Loucy (cell line): ENCODE measurements at regions not wholly inside any gene's neighbourhood (a gene's known extent, or its start where the extent isn't known, plus 50 kb on each side); places are given as distances from the start of the nearest gene placed in this dataset.

ENCODE experiments used
- H2AFZ ChIP-seq: fragments of 200-600 bp; sonication (generic); 2 replicates; pipeline ENCODE4 v1.6.0; 2016; ENCODE audit warnings: antibody characterized with exemption, mild to moderate bottlenecking, low read length, moderate library complexity
- H3F3A ChIP-seq: fragments of 200-600 bp; 2 replicates; pipeline ENCODE4 v1.6.0; 2016; ENCODE audit warnings: antibody characterized with exemption, low read depth, mild to moderate bottlenecking
- H3K27me3 ChIP-seq: fragments of 200-600 bp; sonication (generic); 2 replicates; pipeline ENCODE4 v1.6.1; 2014; ENCODE audit warnings: low read length, mild to moderate bottlenecking; ENCODE audit not compliant: insufficient read depth, poor library complexity, severe bottlenecking
- H3K36me3 ChIP-seq: fragments of 200-600 bp; sonication (generic); 2 replicates; pipeline ENCODE4 v1.6.1; 2016; ENCODE audit warnings: low read length; ENCODE audit not compliant: insufficient read depth
- H3K4me1 ChIP-seq: fragments of 200-600 bp; sonication (generic); 2 replicates; pipeline ENCODE4 v1.5.1; 2014; ENCODE audit warnings: low read length, mild to moderate bottlenecking; ENCODE audit not compliant: insufficient read depth, poor library complexity, severe bottlenecking
- H3K4me2 ChIP-seq: fragments of 200-600 bp; sonication (generic); 2 replicates; pipeline ENCODE4 v1.6.0; 2014; ENCODE audit warnings: antibody characterized with exemption, low read length, low read depth, mild to moderate bottlenecking; ENCODE audit not compliant: poor library complexity, severe bottlenecking
- H3K4me3 ChIP-seq: fragments of 200-600 bp; sonication (generic); 2 replicates; pipeline ENCODE4 v1.5.1; 2014; ENCODE audit warnings: low read length, mild to moderate bottlenecking, mixed read lengths; ENCODE audit not compliant: poor library complexity, severe bottlenecking
- H3K79me2 ChIP-seq: fragments of 200-600 bp; sonication (generic); 2 replicates; pipeline ENCODE4 v1.6.1; 2014; ENCODE audit warnings: low read length; ENCODE audit not compliant: insufficient read depth
- H3K9ac ChIP-seq: fragments of 200-600 bp; sonication (generic); 2 replicates; pipeline ENCODE4 v1.6.0; 2014; ENCODE audit warnings: mild to moderate bottlenecking, low read depth, low read length, moderate library complexity; ENCODE audit not compliant: poor library complexity, severe bottlenecking
- H3K9me2 ChIP-seq: fragments of 200-600 bp; sonication (generic); replicated peaks from 2 replicates; pipeline ENCODE4 v1.6.1; 2016; ENCODE audit warnings: low read depth, low read length, mixed read lengths
- H3K9me3 ChIP-seq: fragments of 200-600 bp; sonication (generic); 2 replicates; pipeline ENCODE4 v1.6.1; 2014; ENCODE audit warnings: mild to moderate bottlenecking, antibody characterized with exemption, low read length, low read depth; ENCODE audit not compliant: insufficient read depth
- H4K20me1 ChIP-seq: fragments of 200-600 bp; sonication (generic); 2 replicates; pipeline ENCODE4 v1.6.0; 2014; ENCODE audit warnings: antibody characterized with exemption, low read length, mild to moderate bottlenecking; ENCODE audit not compliant: insufficient read depth, poor library complexity, severe bottlenecking
- EZH2phosphoT487 ChIP-seq: fragments of 200-600 bp; IDR thresholded peaks from 2 replicates; pipeline ENCODE4 v1.6.1; 2018; ENCODE audit warnings: antibody characterized with exemption, mild to moderate bottlenecking, moderate library complexity, borderline replicate concordance
- TF ChIP-seq, protein P1 (sequence below): fragments of 200-600 bp; sonication (generic); conservative IDR thresholded peaks from 2 replicates; pipeline ENCODE4 v1.5.1; 2014; ENCODE audit warnings: mild to moderate bottlenecking, antibody characterized with exemption, low read length

- Histone ChIP-seq H3K36me3 (no peaks in the 10 kb centered on the region), H3K9me2 (no peaks in the 10 kb centered on the region), H3K9ac (no peak overlapping the region), H3K4me1 (no peaks in the 10 kb centered on the region), H3K4me2 (no peak overlapping the region), H2AFZ (no peak overlapping the region), H3K27me3 (no peaks in the 10 kb centered on the region), H3K4me3 (no peak overlapping the region), H3F3A (no peaks in the 10 kb centered on the region), H3K9me3 (no peaks in the 10 kb centered on the region), H4K20me1 (no peaks in the 10 kb centered on the region), H3K79me2 (no peaks in the 10 kb centered on the region)
- TF ChIP-seq, protein P1, sequence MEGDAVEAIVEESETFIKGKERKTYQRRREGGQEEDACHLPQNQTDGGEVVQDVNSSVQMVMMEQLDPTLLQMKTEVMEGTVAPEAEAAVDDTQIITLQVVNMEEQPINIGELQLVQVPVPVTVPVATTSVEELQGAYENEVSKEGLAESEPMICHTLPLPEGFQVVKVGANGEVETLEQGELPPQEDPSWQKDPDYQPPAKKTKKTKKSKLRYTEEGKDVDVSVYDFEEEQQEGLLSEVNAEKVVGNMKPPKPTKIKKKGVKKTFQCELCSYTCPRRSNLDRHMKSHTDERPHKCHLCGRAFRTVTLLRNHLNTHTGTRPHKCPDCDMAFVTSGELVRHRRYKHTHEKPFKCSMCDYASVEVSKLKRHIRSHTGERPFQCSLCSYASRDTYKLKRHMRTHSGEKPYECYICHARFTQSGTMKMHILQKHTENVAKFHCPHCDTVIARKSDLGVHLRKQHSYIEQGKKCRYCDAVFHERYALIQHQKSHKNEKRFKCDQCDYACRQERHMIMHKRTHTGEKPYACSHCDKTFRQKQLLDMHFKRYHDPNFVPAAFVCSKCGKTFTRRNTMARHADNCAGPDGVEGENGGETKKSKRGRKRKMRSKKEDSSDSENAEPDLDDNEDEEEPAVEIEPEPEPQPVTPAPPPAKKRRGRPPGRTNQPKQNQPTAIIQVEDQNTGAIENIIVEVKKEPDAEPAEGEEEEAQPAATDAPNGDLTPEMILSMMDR = no peak
- TF ChIP-seq EZH2phosphoT487 = no peak
These were observed 402.9 kb downstream of the TBL1XR1 start for GRCh38 chr3:176794406-176794805.

DNA sequence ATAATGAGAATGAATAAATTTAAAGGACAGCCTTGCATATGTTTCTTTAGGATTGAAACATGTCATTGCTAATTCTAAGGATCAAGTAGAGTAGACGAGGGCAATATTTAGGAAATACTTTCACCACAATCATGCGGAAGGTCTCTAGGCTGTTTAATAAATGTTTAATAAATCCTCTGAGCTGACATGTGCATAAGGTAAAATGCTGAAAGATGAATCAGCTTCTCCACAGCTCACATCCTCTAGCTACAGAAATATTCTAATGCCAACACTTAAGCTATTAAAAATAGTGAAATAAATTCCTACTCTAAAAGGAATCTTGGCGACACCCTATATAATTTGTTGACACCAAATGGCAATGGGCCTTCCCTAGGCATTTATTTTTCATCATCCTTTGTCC, 407.3 kb downstream of the TBL1XR1 start:
- Histone ChIP-seq H3K9me3 (no peaks in the 10 kb centered on the region), H3K4me2 (no peak overlapping the region), H3K4me3 (no peak overlapping the region), H3K27me3 (no peaks in the 10 kb centered on the region), H3K36me3 (no peaks in the 10 kb centered on the region), H3K9me2 (no peaks in the 10 kb centered on the region), H3F3A (no peaks in the 10 kb centered on the region), H3K79me2 (no peaks in the 10 kb centered on the region), H2AFZ (no peak overlapping the region), H3K4me1 (no peaks in the 10 kb centered on the region), H4K20me1 (no peaks in the 10 kb centered on the region), H3K9ac (no peak overlapping the region)
- TF ChIP-seq EZH2phosphoT487 = no peak
- TF ChIP-seq, protein P1 = no peak

DNA sequence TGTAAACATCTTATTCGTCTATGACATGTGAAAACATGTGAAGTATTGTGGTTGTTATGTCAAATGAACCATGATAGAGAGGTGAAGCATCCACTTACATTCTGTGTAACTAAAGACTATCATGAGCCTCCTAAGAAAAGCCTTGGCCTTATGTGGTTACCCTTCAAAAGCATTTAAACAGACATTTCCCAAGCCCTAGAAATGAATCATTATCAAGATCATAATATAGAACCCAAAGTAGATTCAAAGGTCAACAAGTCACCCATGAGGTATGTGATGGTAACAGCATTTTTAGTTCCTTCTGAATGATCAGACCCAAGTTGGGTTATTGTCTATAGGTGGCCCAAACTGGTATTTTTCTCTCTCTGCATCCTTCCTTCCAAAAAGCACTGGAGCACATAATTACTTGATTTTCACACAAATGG, 408.0 kb downstream of the TBL1XR1 start:
- H3K36me3 ChIP-seq = no peaks in the 10 kb centered on the region
- H3K4me3 ChIP-seq = no peak overlapping the region
- H3F3A ChIP-seq = no peaks in the 10 kb centered on the region
- H3K9me3 ChIP-seq = no peaks in the 10 kb centered on the region
- no peaks in the 10 kb centered on the region for H3K27me3 ChIP-seq
- H3K79me2 ChIP-seq = no peaks in the 10 kb centered on the region
- no peaks in the 10 kb centered on the region for H3K9me2 ChIP-seq
- no peak overlapping the region for H2AFZ ChIP-seq
- TF ChIP-seq, protein P1 = no peak
- no peak for TF ChIP-seq EZH2phosphoT487
- H3K4me2 ChIP-seq = no peak overlapping the region
- no peaks in the 10 kb centered on the region for H3K4me1 ChIP-seq
- no peak overlapping the region for H3K9ac ChIP-seq
- H4K20me1 ChIP-seq = no peaks in the 10 kb centered on the region
